HepG2 (cell line): ENCODE measurements at regions not wholly inside any gene's neighbourhood (a gene's known extent, or its start where the extent isn't known, plus 50 kb on each side); places are given as distances from the start of the nearest gene placed in this dataset.

ENCODE experiments used
- ATAC-seq: fragments of 200-7000 bp; cut with Tn5 transposase; 3 replicates; pipeline ENCODE4 v1.9.1; 2020; ENCODE audit warnings: mild to moderate bottlenecking, moderate library complexity
- BruUV-seq: library from RNA; stranded (reverse); fragments of 400-500 nt; replicated peaks from 2 replicates; lab custom pipeline; 2021; lab: Mats Ljungman, UMichigan
- CTCF ChIA-PET: fragments of 300-600 bp; formaldehyde crosslinking; extraction: SDS; loops from one replicate; lab custom pipeline; 2021; ENCODE audit warnings: low total read pairs, inconsistent platforms, low intra/inter-chr PET ratio; lab: Yijun Ruan, JAX
- POLR2A ChIA-PET: fragments of 350-600 bp; sonication (Branson Sonifier 250); formaldehyde crosslinking; loops from one replicate; lab custom pipeline; 2020; ENCODE audit warnings: antibody characterized with exemption, inconsistent platforms; lab: Yijun Ruan, JAX
- DNase-seq: peaks from one replicate; pipeline ENCODE4 v3.0.0-alpha.2; 2015; ENCODE audit warnings: low spot score
- FAIRE-seq: peaks from 3 replicates; lab custom pipeline; 2011; peaks lifted over from hg19 to GRCh38; lab: Jason Lieb, UNC
- H2AFZ ChIP-seq: one replicate; pipeline ENCODE4 v1.6.1; 2011; ENCODE audit warnings: low read length, inconsistent platforms
- H3K27ac ChIP-seq: fragments of 300-600 bp; 3 replicates; pipeline ENCODE4 v1.8.0; 2011; ENCODE audit warnings: mixed run types, mild to moderate bottlenecking, mixed read lengths, low read length, inconsistent platforms; ENCODE audit not compliant: insufficient read depth; ENCODE audit errors: extremely low read length
- H3K27me3 ChIP-seq, 2 experiments: fragments of 200-600 bp in 1 of 2; 2 replicates in 1 of 2; 3 replicates in 1 of 2; pipeline versions ENCODE4 v1.6.0 to v1.8.0; 2011; ENCODE audit warnings: low read length in 2 of 2, mild to moderate bottlenecking in 2 of 2, moderate library complexity in 2 of 2, inconsistent platforms in 1 of 2; ENCODE audit not compliant: insufficient read depth in 2 of 2, control insufficient read depth in 1 of 2
- H3K36me3 ChIP-seq, 2 experiments: fragments of 200-600 bp in 1 of 2; replicated peaks in 1 of 2; 2 replicates in 1 of 2; 3 replicates in 1 of 2; pipeline versions ENCODE4 v1.5.1 to v1.8.0; 2011; ENCODE audit warnings: low read length in 2 of 2, inconsistent platforms in 1 of 2; ENCODE audit not compliant: insufficient read depth in 2 of 2, control insufficient read depth in 1 of 2
- H3K4me1 ChIP-seq: 2 replicates; pipeline ENCODE4 v1.5.1; 2012; ENCODE audit warnings: low read length, inconsistent platforms; ENCODE audit not compliant: insufficient read depth
- H3K4me2 ChIP-seq: 2 replicates; pipeline ENCODE4 v1.6.0; 2011; ENCODE audit warnings: low read depth, low read length, inconsistent platforms
- H3K4me3 ChIP-seq, 3 experiments: fragments of 200-600 bp in 1 of 3; sonication (generic), shearing (Covaris generic) in 1 of 3; replicated peaks in 1 of 3; 2 replicates each; pipeline ENCODE4 v1.5.1; 2011 to 2016; ENCODE audit warnings: low read length in 3 of 3, inconsistent platforms in 2 of 3, low read depth in 2 of 3, mild to moderate bottlenecking in 2 of 3, control low read depth in 1 of 3, mixed read lengths in 1 of 3; ENCODE audit not compliant: insufficient read depth in 1 of 3
- H3K79me2 ChIP-seq: one replicate; pipeline ENCODE4 v1.6.1; 2011; ENCODE audit warnings: low read length, inconsistent platforms; ENCODE audit not compliant: insufficient read depth
- H3K9ac ChIP-seq: 2 replicates; pipeline ENCODE4 v1.6.0; 2011; ENCODE audit warnings: mild to moderate bottlenecking, low read depth, low read length, inconsistent platforms; ENCODE audit not compliant: insufficient read depth
- H3K9me3 ChIP-seq: 2 replicates; pipeline ENCODE4 v1.5.1; 2012; ENCODE audit warnings: mild to moderate bottlenecking, low read length
- H4K20me1 ChIP-seq: 2 replicates; pipeline ENCODE4 v1.6.0; 2011; ENCODE audit warnings: inconsistent platforms, mild to moderate bottlenecking, low read length, moderate library complexity; ENCODE audit not compliant: insufficient read depth
- ARNTL ChIP-seq: sonication (generic); formaldehyde crosslinking; IDR thresholded peaks from 2 replicates; pipeline ENCODE4 v1.4.0; 2020; ENCODE audit warnings: mild to moderate bottlenecking, missing genetic modification reagents
- CBX5 ChIP-seq: sonication (generic); formaldehyde crosslinking; IDR thresholded peaks from 2 replicates; pipeline ENCODE4 v1.4.0; 2020; ENCODE audit warnings: missing genetic modification reagents, borderline replicate concordance
- IKZF4 ChIP-seq: sonication (generic); formaldehyde crosslinking; IDR thresholded peaks from 2 replicates; pipeline ENCODE4 v1.5.1; 2020; ENCODE audit warnings: borderline replicate concordance, mild to moderate bottlenecking, low read depth, missing genetic modification reagents; ENCODE audit errors: not compliant biosample characterization
- ISL2 ChIP-seq: sonication (generic); formaldehyde crosslinking; IDR thresholded peaks from 2 replicates; pipeline ENCODE4 v1.5.0; 2020; ENCODE audit warnings: missing genetic modification reagents
- PBX2 ChIP-seq: IDR thresholded peaks from 2 replicates; pipeline ENCODE4 v1.6.1; 2016; ENCODE audit warnings: control low read depth
- PRDM15 ChIP-seq: sonication (generic); formaldehyde crosslinking; IDR thresholded peaks from 2 replicates; pipeline ENCODE4 v1.4.0; 2020; ENCODE audit warnings: missing genetic modification reagents
- RFXANK ChIP-seq: IDR thresholded peaks from 2 replicates; pipeline ENCODE4 v1.6.1; 2016
- SPEN ChIP-seq: sonication (generic); formaldehyde crosslinking; IDR thresholded peaks from 2 replicates; pipeline ENCODE4 v1.5.1; 2020; ENCODE audit warnings: low read depth, mild to moderate bottlenecking, missing genetic modification reagents
- XRCC5 ChIP-seq: fragments of 200-400 bp; formaldehyde crosslinking; optimal IDR thresholded peaks from 2 replicates; pipeline ENCODE3; 2017; ENCODE audit warnings: mild to moderate bottlenecking, low read length
- ZBTB38 ChIP-seq: sonication (generic); formaldehyde crosslinking; IDR thresholded peaks from 2 replicates; pipeline ENCODE4 v1.5.1; 2020; ENCODE audit warnings: mild to moderate bottlenecking, missing genetic modification reagents
- ZHX1 ChIP-seq: sonication (generic); formaldehyde crosslinking; IDR thresholded peaks from 2 replicates; pipeline ENCODE4 v1.8.1; 2022; ENCODE audit warnings: low read depth, mild to moderate bottlenecking, missing genetic modification reagents
- ZNF460 ChIP-seq: sonication (generic); formaldehyde crosslinking; IDR thresholded peaks from 2 replicates; pipeline ENCODE4 v1.5.1; 2020; ENCODE audit warnings: missing genetic modification reagents, mild to moderate bottlenecking, borderline replicate concordance
- ZSCAN29 ChIP-seq: sonication (generic); formaldehyde crosslinking; conservative IDR thresholded peaks from 2 replicates; pipeline ENCODE4 v1.4.0; 2020; ENCODE audit warnings: mild to moderate bottlenecking, missing genetic modification reagents
- WGBS: methylation state at CpG from one replicate; pipeline ENCODE4 v1.1.6; 2017; ENCODE audit warnings: low lambda C conversion rate; 5-methylcytosine and 5-hydroxymethylcytosine counted together
- in situ Hi-C: cut with HindIII; loops from 2 replicates; pipeline ENCODE4 v1.10.0; 2017; ENCODE audit warnings: low pct_unique_long_range_greater_than_20kb; ENCODE audit not compliant: extremely low pct_ligation_motif_present
- intact Hi-C: fragments of 100-400 bp; cut with micrococcal nuclease; formaldehyde crosslinking; loops from one replicate; pipeline ENCODE4 v1.10.0; 2022; ENCODE audit not compliant: unreplicated experiment

- Histone ChIP-seq H3K9ac (no peak overlapping the region), H3K4me1 (no peaks in the 10 kb centered on the region), H3K79me2 (no peaks in the 10 kb centered on the region), H3K27ac (no peak overlapping the region), H3K36me3 (no peaks in the 10 kb centered on the region), H3K4me3 (no peak overlapping the region), H2AFZ (no peak overlapping the region), H3K4me2 (no peak overlapping the region), H3K9me3 (no peaks in the 10 kb centered on the region), H4K20me1 (no peaks in the 10 kb centered on the region), H3K27me3 (no peaks in the 10 kb centered on the region)
- in situ Hi-C loops (no loop called here), intact Hi-C loops (no loop called here)
- FAIRE-seq (no peak), ATAC-seq (no peak), DNase-seq (no peak)
- CTCF ChIA-PET = no interaction called here
- no peak for TF ChIP-seq PRDM15
- no peak for TF ChIP-seq SPEN (CRISPR knock-in tag)
- no peak for TF ChIP-seq ARNTL (CRISPR knock-in tag)
- TF ChIP-seq ZBTB38 (CRISPR knock-in tag) = no peak
- TF ChIP-seq CBX5 = no peak
- TF ChIP-seq IKZF4 = no peak
- TF ChIP-seq XRCC5 = no peak
- TF ChIP-seq ISL2 = no peak
- TF ChIP-seq ZHX1 (CRISPR knock-in tag) = no peak
- no peak for TF ChIP-seq RFXANK
- TF ChIP-seq ZSCAN29 (CRISPR knock-in tag) = no peak
- no peak for TF ChIP-seq ZNF460 (CRISPR knock-in tag)
- no peak for TF ChIP-seq PBX2 (CRISPR knock-in tag)
- BruUV-seq = no TSS peak
- POLR2A ChIA-PET = no interaction called here
- 0% methylated on average over 5 of the region's 5 CpGs for WGBS
Measured at GRCh38 chr4:164575861-164576260, 178.1 kb upstream of the SMIM31 start.
